Right renal cortex interstitium (tissue), 3 donors: ENCODE measurements at regions not wholly inside any gene's neighbourhood (a gene's known extent, or its start where the extent isn't known, plus 50 kb on each side); places are given as distances from the start of the nearest gene placed in this dataset.
A peak's percentile ranks its signal among the peaks of the same experiment; 100 is the strongest.
"Not testable (repeated sequence)": the region's sequence is repeated elsewhere in the genome, so short reads cannot be mapped to it uniquely, and the experiment has no call there.

Source experiments
- DNase-seq, 3 donors: peaks; one replicate each; pipeline ENCODE4 v3.0.0-alpha.2; 2013; ENCODE audit warnings: low read depth in 3 of 3, low spot score in 2 of 3

DNA sequence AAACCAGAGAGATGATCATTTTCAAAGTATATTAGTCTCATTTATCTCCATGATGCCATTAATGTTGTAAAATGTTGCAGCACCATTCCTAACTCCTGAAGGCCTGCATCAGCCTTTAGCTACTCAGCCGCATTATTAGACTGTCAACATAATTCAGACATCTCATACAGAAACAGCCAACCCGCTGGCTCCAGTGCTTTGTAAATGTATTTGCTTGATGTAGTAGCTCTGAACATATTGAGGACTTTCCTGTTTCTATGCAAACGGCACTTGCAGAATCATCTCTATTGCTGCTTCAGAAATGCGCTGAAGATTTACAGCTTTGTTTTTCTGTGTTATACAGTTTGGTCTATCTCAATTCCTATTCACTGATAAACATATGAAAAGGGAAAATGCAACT, 372.2 kb downstream of the DSEL start:
- DNase-seq = no peak

DNA sequence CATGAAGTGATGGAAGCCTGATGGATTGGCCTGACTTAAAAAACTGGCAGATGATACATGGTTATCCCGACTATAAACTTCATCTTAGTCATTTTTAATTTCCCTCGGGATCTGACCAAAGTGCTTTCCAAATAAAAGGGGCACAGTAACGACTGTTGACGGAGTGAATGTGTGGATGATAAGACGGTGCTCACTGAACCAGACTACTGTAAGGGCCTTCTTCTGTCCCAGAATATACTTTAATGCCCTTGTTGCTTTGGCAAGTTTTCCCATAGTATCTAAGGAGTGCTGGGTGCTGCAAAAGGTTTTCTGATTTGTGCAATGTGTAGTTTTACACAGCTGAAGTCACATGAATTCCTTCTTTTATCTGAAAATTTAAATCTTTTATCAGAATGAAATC, 373.5 kb downstream of the DSEL start:
- DNase-seq = no peak

DNA sequence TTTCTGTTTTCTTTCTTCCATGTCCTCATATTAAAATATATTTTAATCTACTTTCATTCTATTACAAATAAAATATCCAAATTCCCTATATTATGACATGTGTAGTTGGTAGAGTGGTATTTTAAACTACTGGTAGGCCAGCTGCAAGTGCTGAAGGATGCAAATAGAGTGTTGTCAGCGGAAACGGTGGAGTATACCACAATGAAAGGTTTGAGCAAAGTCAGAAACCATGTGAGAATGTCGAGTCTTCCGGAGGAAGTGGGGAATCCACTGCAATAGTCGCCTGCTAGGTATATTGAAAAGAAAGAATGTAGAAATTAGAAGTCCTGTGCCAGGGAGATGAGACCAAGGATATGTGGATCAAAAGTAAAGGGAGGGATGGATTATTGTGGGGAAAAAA, 373.9 kb downstream of the DSEL start:
- no peak for DNase-seq

DNA sequence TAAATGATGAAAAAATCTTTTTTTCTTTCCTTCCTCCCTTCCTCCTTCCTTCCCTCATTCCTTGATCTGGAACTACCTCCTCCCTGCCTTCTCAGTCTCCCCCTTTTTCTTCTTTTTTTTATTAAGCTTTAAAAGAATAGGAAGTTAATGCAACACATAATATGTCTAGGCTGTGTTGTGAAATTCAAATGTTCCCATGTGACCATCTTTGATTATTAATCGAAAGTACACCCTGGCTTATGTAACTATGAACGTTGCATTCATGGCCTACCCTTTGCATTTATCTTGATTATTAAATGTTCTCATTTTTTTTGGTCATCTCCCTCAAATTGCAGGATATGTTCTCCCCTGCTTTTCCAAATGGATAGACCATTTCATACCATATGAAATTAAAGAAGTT, 376.0 kb downstream of the DSEL start:
- DNase-seq = no peak

DNA sequence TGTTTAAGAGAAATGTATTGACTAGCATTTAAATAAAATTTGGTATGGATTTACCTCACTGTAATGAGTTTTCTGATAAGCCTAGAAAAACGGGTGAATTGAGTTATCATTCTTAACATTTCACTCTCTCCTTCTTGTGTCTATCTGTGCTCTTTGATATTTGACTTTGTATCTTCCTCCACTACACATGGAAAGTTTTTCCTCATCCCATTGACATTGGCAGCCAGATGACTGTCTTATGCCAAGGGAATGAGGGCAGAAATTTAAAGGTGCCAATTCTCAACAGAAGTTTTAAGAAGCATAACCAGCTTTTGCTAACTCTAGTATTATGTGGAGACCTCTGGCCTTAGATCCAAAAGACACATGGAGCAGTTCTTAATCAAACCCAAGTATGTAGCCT, 376.6 kb downstream of the DSEL start:
- DNase-seq = no peak

DNA sequence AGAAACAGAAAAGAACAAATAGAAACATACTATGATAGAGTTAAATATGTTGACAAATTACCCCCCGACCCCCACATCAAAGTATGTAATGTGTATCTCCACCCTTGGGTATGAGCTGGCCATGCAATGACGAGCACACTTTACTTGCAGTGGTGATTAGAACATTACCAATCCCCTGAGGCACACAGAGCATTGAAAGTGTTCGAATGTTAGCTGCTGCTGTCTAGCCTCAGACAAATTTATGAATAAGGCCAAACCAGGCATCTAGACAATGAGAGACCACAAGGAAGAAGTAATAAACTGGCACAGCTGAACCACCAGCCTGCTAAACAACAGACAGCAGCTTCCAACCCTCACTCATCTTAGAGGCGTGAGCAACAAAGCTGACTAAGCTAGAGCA, 380.5 kb downstream of the DSEL start:
- DNase-seq = no peak

DNA sequence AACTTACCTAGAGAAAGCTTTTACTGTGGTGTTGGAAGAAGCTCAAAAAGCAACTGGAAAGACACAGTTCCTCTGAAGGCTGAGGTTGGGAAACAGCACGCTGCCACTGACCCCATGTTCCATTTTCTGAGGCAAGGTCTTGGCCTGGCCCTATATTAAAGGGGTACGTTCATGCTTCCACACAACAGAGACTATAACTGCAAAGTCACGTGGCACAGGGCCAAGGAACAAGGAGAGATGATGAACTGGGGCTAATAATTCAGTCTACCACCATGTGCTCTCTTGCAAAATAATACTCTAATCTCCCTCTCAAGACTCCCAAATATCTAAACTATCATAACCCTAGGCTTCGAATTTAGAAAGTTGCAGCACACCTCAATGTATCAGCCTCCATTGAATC, 381.6 kb downstream of the DSEL start:
- no peak for DNase-seq

DNA sequence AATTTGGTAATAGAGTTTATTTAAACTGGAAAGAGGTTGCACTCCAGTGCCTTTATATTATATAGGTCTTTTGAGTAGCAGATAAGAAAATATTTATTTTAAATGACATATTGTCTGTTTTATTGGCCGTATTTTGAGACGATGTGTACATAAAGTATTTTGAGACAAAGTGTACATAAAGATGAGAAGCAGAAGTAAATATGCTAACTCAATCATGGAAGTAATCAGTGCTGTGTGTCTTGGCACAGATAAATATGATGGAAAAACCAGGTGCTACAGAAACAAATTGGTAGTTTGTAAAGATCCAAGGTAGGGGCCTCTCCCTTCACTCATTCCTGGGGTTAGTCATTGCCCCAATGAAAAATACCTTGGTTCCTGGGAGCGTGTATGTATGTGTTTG, 382.9 kb downstream of the DSEL start:
- DNase-seq = no peak

DNA sequence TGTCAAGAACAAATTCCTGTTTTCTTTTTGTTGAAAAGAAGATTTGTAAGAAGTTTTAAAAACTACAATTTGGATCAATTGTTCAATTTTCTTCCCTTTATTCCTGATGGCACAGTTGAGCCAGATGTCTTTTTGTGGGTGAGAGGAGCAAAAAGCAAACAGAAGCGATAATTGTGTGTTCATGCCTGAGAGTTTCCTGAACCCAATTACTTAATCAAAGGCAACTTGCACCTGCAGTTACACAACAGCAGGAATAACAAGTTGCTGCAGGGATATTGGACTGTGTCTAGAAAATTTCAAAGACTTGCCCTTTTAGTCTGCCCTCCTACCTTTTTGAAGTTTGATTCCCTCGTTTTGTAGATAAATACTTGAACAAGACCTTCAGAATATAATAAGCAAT, 383.6 kb downstream of the DSEL start:
- DNase-seq = no peak

DNA sequence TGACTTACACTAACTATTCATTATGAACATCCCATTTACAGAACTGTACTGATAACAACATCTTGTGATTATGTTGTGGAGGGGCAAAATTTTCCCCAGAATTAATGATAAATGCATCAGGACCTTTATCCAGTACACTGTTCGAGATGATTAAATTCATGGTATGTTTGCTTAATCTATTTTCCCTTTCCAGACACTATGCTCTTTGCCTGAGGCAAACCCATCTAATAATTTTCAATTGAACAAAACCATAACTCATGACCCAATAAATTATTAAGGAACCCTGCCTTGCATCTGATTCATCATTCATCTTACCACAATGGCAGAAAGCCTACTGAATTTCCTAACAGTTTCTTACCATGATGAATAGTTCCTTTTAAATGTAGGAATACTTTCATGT, 385.0 kb downstream of the DSEL start:
- DNase-seq = no peak

DNA sequence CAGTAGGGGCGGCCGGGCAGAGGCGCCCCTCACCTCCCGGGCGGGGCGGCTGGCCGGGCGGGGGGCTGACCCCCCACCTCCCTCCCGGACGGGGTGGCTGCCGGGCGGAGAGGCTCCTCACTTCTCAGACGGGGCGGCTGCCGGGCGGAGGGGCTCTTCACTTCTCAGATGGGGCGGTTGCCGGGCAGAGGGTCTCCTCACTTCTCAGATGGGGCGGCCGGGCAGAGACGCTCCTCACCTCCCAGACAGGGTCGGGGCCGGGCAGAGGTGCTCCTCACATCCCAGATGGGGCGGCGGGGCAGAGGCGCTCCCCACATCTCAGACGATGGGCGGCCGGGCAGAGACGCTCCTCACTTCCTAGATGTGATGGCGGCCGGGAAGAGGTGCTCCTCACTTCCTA, 389.8 kb downstream of the DSEL start:
- not testable (repeated sequence) for DNase-seq

DNA sequence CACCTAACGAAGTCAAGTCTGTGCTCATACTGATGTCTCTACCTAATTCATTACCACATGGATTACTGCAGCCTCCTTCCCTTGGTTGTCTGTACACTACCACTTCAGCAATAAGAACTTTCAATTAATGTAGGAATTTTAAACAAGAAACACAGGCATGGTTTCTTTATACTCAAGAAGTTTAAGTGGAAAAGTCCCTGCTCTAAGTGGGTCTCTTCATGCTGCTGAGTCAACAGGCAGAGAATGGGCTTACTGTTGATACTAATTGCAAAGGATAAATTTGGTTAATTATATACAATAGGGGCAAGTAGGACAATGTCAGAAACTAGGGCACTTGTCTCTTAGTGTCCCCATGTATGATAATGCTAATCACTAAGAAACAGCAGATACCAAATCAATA, 392.6 kb downstream of the DSEL start:
- DNase-seq = no peak

DNA sequence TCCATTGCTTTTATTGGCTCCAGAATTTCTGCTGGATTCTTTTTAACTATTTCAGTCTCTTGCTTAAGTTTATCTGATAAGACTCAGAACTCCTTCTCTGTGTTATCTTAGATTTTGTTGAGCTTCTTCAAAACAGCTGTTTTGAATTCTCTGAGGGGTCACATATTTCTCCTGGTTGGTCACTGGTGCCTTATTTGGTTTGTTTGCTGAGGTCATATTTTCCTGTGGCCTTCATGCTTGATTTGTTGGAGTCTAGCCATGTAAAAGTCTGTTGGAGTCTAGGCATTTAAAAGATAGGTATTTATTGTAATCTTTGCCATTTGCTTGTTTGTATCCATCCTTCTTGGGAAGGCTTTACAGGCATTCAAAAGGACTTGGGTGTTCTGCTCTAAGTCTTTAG, 398.7 kb downstream of the DSEL start:
- no peak for DNase-seq

DNA sequence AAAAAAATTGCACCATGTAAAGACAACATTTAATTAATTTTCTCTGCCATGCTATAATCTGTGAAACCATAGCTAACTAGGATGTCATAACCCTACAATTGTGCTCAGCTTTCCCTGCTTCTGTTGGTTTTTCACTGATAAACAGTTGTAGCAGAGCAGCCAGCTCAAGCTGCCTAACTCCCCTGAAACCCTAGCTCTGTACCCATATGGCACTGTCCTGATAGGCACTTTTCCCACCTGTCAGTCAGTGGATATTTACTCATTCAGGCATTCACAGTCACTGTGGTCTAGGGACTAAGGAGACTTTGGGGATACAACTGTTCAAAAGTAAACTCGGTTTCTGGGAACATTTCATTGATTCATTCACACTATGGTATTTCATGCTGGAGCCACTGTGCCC, 407.0 kb downstream of the DSEL start:
- DNase-seq = no peak

DNA sequence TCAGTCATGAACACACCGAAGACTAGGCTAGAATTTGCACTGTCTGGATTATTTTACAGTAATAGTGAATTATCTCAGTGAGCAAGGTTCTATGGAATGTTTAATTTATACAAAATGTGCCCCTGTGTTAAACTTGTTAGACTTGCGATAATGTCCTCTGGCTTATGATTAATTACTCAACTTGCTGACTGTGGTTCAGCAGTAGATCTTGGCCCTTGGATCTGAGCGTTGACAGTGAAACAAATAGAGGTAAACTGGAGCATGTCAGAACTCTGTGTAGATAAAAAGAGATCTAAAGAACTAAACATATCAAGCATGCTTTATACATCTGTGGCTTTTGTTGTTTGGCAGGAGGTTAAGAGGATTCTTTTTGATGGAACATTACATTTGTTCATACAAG, 407.6 kb downstream of the DSEL start:
- no peak for DNase-seq

DNA sequence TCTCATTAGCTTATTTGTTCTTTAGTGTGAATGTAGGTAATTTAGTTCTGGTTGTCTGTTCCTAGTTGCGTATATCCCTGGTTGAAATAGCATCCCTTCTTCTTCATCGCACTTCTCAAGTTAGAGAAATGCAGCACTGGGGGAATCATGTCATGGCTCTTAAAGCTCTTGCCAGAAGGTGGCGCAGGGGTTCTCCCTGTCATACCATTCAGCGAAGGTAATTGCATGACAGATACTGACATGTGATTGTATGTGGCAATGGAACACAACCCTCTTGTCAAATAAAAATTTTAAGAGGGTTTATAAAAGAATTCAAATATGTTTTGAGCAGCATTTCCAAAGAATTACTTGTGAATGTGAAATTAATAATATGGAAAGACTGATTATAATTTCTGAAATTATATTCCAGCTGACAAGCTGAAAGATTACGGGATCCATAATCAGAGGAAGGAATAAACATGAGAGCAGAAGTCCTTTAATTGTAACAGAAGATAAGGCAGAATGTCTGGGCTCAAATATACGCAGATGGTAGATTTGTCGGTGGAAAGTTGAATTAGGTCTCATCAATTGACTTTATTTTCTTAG, 411.7 kb downstream of the DSEL start:
- peak in 2 of 3 donors; percentile 8 to 29 for DNase-seq

DNA sequence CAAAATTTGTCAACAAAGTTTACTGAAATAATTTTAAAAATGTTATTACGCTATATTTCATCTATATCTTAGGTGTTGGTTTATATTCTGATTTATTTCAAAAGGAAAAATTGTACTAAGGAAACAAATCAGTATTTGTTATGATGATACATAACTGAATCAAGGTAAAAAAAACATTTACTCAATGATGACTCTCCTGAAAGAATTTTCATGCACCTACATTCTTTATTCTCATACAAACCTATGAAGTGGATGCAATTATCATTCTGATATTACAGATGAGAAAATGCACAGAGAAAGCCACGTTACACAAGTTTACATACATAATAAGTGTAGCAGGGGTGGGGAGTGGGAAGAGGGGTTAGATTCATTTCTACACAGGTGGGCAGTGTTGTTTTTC, 422.4 kb downstream of the DSEL start:
- DNase-seq = no peak

DNA sequence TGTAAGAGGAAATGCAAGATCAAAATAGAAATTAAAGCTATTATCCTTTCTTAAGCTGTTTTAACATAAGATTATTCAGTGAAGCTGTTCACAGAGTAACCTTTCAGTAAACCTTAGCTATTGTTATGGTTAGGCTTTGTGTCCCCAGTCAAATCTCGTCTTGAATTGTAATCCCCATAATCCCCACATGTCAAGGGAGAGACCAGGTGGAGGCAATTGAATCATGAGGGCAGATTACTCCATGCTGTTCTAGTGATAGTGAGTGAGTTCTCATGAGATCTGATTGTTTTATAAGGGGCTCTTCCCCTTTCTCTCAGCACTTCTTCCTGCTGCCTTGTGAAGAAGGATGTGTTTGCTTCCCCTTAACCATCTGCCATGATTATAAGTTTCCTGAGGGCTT, 424.4 kb downstream of the DSEL start:
- no peak for DNase-seq

DNA sequence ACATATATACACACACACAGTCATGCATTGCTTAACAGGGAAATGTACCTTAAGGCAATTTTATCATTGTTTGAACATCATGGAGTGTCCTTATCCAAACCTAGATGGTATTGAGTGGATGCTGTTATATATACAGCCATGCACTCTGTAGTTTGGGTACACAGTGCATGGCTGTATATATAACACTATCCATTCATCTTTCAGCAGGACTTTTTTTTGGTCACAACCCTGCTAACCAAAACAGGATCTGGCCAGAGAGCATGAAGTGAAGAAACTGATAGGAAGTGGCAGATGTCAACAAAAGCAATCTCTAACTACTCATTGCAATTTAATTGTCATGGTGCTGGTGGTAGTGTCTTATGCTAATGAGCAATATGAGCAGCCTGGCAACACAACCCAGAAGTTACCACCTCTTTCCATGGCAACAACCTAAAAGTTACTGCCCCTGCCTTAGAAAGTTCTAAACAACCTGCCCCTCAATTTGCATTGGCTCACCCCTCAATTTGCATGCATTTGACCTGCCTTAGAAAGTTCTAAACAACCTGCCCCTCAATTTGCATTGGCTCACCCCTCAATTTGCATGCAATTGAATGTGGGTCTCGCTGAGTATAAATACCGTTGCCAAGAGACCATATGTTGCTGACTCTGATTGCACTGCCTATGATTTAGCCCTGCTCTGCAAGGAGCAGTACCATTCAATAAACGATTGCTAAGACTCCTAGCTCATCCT, 434.9 kb downstream of the DSEL start:
- no peak for DNase-seq

DNA sequence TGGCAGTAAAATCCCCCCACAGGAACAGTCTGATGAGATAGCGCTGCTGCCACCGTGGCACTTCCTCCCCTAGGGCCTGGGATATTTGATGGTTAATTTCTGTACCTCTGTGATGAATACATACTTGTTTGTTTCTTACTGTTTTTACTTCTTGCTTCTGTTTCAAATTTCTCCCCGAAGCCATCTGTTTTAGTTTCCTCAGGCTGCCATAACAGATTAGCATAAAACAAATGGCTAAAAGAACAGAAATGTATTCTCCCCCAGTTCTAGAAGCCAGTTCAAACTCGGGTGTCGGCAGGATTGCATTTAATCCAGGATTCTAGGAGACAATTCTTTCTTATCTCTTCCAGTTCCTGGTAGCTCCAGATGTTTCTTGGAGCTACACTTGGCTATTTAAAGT, 435.9 kb downstream of the DSEL start:
- DNase-seq = no peak

DNA sequence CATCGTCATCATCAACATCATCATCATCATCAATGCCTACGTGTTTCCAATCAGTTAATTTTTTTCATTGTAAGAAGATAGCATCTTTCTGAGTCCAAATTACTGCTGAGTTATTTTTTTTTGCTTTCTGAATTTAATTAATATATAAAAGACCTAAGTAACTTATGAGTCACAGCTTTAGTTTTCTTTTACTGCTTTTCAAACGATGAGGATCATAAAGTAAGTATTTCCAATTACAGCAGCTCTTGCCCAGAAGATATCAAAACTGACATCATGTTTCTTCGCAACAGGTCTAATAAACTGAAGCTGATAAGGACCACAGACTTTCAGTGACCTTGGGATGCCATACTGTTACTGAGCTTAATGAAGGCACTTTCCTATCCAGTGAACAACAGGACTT, 442.2 kb downstream of the DSEL start:
- no peak for DNase-seq

DNA sequence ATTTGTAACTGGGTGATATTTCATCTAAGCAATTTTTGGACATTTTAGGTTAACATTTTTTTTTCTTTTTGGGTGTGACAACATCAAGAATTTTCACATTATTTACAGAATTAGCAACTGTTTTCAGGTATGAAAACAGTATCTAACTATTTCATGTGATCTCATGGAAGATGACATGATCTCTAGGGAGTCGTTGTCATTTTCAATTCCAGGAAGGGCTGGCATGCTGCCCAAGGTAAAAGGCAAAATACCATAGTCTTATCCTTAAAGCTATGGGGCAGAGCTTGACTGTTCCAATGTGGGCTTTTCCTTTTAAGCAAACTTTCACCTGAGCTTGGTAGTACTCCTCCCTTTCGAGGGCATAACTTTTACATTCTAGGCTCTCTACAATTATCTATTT, 443.7 kb downstream of the DSEL start:
- DNase-seq = no peak

DNA sequence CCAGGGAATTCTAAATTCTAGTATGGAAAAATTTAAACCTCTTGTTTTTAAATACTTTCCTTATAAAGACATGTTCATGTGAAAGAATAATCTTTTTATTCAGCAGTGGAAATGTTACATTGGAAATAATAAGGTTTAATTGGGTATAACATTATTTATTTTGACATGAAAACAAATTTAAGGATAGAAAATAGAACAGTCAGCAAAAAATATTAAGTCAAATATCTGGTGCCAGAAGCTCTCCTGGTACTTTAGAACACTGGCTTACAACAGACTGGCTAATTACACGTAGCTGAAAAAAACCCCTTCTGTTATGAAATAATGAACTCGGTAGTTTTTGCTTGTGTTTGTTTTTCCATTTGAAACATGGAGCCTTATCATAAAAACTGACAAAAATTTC, 447.9 kb downstream of the DSEL start:
- no peak for DNase-seq
